ENCODE measurements at regions not wholly inside any gene's neighbourhood (a gene's known extent, or its start where the extent isn't known, plus 50 kb on each side); places are given as distances from the start of the nearest gene placed in this dataset.
A peak's percentile ranks its signal among the peaks of the same experiment; 100 is the strongest.

DNA sequence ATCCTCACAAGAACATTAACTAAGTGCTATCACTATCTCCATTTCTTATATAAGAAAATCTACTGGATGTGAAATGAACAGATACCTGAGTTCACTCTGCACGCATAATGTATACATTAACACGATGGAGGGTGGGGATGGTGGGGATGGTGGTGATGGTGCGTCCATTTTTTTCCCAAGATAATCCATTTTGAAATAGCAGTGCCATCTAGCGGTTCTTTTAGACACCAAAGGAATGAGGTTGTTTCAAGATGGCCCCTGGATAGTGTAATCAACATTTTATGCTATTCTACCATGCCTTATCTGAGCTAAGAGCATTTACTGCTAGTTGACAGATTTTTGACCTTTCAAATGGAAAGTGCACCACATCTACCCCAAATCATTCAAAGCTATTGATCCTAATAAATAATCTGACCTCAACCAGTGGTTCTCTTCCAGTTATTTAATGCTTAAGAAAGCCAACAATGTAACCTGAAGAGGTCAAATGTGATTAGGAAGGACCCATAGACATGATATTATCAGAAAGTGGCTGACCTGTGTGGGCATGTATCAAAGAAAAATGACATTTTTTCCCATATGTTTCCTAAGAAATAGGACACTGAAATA is 714.7 kb upstream of the TENM4 start:
- TF ChIP-seq, protein P1, sequence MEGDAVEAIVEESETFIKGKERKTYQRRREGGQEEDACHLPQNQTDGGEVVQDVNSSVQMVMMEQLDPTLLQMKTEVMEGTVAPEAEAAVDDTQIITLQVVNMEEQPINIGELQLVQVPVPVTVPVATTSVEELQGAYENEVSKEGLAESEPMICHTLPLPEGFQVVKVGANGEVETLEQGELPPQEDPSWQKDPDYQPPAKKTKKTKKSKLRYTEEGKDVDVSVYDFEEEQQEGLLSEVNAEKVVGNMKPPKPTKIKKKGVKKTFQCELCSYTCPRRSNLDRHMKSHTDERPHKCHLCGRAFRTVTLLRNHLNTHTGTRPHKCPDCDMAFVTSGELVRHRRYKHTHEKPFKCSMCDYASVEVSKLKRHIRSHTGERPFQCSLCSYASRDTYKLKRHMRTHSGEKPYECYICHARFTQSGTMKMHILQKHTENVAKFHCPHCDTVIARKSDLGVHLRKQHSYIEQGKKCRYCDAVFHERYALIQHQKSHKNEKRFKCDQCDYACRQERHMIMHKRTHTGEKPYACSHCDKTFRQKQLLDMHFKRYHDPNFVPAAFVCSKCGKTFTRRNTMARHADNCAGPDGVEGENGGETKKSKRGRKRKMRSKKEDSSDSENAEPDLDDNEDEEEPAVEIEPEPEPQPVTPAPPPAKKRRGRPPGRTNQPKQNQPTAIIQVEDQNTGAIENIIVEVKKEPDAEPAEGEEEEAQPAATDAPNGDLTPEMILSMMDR (IDR thresholded peaks at IDR 0.05), result peak; percentile 74
- no peak for TF ChIP-seq ZFX (IDR thresholded peaks at IDR 0.05; ENCODE audit: borderline replicate concordance)
